ENCODE measurements at regions not wholly inside any gene's neighbourhood (a gene's known extent, or its start where the extent isn't known, plus 50 kb on each side); places are given as distances from the start of the nearest gene placed in this dataset.
"Not testable (repeated sequence)": the region's sequence is repeated elsewhere in the genome, so short reads cannot be mapped to it uniquely, and the experiment has no call there.

DNA sequence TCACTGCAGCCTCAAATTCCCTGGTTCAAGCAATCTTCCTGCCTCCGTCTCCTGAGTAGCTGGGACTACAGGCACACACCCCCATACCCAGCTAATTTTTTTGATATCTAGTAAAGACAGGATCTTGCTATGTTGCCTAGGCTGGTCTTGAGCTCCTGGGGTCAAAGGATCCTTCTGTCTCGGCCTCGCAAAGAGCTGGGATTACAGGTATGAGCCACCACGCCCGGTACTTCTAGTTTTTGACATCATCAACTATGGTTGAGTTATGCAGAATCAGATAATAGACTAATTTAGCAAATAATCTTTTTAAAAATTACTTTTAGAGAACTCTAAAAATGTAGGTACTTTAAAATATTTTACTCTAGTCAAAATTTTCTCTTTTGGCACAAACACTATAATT is 166.2 kb downstream of the SOX4 start:
- Histone ChIP-seq H3K4me3 (ENCODE audit: low read depth, low read length, poor library complexity, severe bottlenecking) (no peak overlapping the region), H3K9ac (ENCODE audit: low read length) (no peak overlapping the region), H3K27me3 (ENCODE audit: insufficient read depth, low read length) (no peaks in the 10 kb centered on the region), H2AFZ (ENCODE audit: low read length) (no peak overlapping the region), H3K36me3 (ENCODE audit: insufficient read depth, low read length) (no peaks in the 10 kb centered on the region), H3F3A (ENCODE audit: insufficient read depth, low read length) (no peaks in the 10 kb centered on the region), H3K9me3 (ENCODE audit: low read length) (no peaks in the 10 kb centered on the region), H3K79me2 (ENCODE audit: insufficient read depth, low read length) (no peaks in the 10 kb centered on the region), H3K27ac (ENCODE audit: low read depth, low read length, poor library complexity, severe bottlenecking) (no peak overlapping the region), H4K20me1 (ENCODE audit: insufficient read depth, low read length) (no peaks in the 10 kb centered on the region), H3K9me2 (ENCODE audit: low read depth, low read length) (no peaks in the 10 kb centered on the region), H3K4me1 (ENCODE audit: insufficient read depth, low read length, severe bottlenecking) (no peaks in the 10 kb centered on the region), H3K4me2 (ENCODE audit: low read length) (no peak overlapping the region)
- no peak for TF ChIP-seq EZH2 (IDR thresholded peaks at IDR 0.05; ENCODE audit: borderline replicate concordance, low read length)
- no peak for TF ChIP-seq CTCF (IDR thresholded peaks at IDR 0.05; ENCODE audit: low read length)

DNA sequence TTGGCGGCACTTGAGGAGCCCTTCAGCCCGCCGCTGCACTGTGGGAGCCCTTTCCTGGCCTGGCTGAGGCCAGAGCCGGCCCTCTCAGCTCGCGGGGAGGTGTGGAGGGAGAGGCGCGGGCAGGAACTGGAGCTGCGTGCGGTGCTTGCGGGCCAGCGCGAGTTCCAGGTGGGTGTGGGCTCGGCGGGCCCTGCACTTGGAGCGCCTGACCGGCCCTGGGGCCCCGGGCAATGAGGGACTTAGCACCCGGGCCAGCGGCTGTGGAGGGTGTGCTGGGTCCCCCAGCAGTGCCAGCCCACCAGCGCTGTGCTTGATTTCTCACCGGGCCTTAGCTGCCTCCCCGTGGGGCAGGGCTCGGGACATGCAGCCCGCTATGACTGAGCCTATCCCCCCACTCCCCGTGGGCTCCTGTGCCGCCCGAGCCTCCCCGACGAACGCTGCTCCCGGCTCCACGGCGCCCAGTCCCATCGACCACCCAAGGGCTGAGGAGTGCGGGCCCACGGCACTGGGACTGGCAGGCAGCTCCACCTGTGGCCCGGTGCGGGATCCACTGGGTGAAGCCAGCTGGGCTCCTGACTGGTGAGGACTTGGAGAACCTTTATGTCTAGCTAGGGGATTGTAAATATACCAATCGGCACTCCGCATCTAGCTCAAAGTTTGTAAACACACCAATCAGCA is 167.6 kb downstream of the SOX4 start:
- not testable (repeated sequence) for H3K79me2 ChIP-seq (ENCODE audit: insufficient read depth, low read length); H3K36me3 ChIP-seq (ENCODE audit: insufficient read depth, low read length); H3K9me2 ChIP-seq (ENCODE audit: low read depth, low read length); H2AFZ ChIP-seq (ENCODE audit: low read length); H4K20me1 ChIP-seq (ENCODE audit: insufficient read depth, low read length); H3K4me1 ChIP-seq (ENCODE audit: insufficient read depth, low read length, severe bottlenecking); H3F3A ChIP-seq (ENCODE audit: insufficient read depth, low read length); H3K4me2 ChIP-seq (ENCODE audit: low read length); H3K9ac ChIP-seq (ENCODE audit: low read length); H3K27ac ChIP-seq (ENCODE audit: low read depth, low read length, poor library complexity, severe bottlenecking); H3K4me3 ChIP-seq (ENCODE audit: low read depth, low read length, poor library complexity, severe bottlenecking); H3K9me3 ChIP-seq (ENCODE audit: low read length); H3K27me3 ChIP-seq (ENCODE audit: insufficient read depth, low read length)

GRCh38 chr6:21764989-21765388 is 171.4 kb downstream of the SOX4 start:
- no peak overlapping the region for H3K4me3 ChIP-seq (ENCODE audit: low read depth, low read length, poor library complexity, severe bottlenecking)
- no peaks in the 10 kb centered on the region for H3K36me3 ChIP-seq (ENCODE audit: insufficient read depth, low read length)
- H3K9me2 ChIP-seq (ENCODE audit: low read depth, low read length) = no peaks in the 10 kb centered on the region
- H3K4me1 ChIP-seq (ENCODE audit: insufficient read depth, low read length, severe bottlenecking) = no peaks in the 10 kb centered on the region
- H3K9me3 ChIP-seq (ENCODE audit: low read length) = no peaks in the 10 kb centered on the region
- H2AFZ ChIP-seq (ENCODE audit: low read length) = no peak overlapping the region
- H3K4me2 ChIP-seq (ENCODE audit: low read length) = no peak overlapping the region
- H3K27ac ChIP-seq (ENCODE audit: low read depth, low read length, poor library complexity, severe bottlenecking) = no peak overlapping the region
- H3K79me2 ChIP-seq (ENCODE audit: insufficient read depth, low read length) = no peaks in the 10 kb centered on the region
- no peaks in the 10 kb centered on the region for H4K20me1 ChIP-seq (ENCODE audit: insufficient read depth, low read length)
- H3F3A ChIP-seq (ENCODE audit: insufficient read depth, low read length) = no peaks in the 10 kb centered on the region
- no peaks in the 10 kb centered on the region for H3K27me3 ChIP-seq (ENCODE audit: insufficient read depth, low read length)
- TF ChIP-seq CTCF (IDR thresholded peaks at IDR 0.05; ENCODE audit: low read length) (no peak), EZH2 (IDR thresholded peaks at IDR 0.05; ENCODE audit: borderline replicate concordance, low read length) (no peak)
- no peak overlapping the region for H3K9ac ChIP-seq (ENCODE audit: low read length)

All from OCI-LY1 (cell line).